KOPT-K1 (cell line): ENCODE measurements at regions not wholly inside any gene's neighbourhood (a gene's known extent, or its start where the extent isn't known, plus 50 kb on each side); places are given as distances from the start of the nearest gene placed in this dataset.
A peak's percentile ranks its signal among the peaks of the same experiment; 100 is the strongest.

Experiments used
- H3K27ac ChIP-seq: fragments of 200-600 bp; sonication (generic); 2 replicates; pipeline ENCODE4 v1.5.1; 2016; ENCODE audit warnings: antibody characterized with exemption, mild to moderate bottlenecking, low read depth, low read length; ENCODE audit not compliant: poor library complexity, severe bottlenecking
- H3K36me3 ChIP-seq: fragments of 200-600 bp; sonication (generic); 2 replicates; pipeline ENCODE4 v1.5.1; 2017; ENCODE audit warnings: antibody characterized with exemption, mild to moderate bottlenecking, low read length, moderate library complexity; ENCODE audit not compliant: insufficient read depth
- H3K9me3 ChIP-seq: fragments of 200-600 bp; sonication (generic); 2 replicates; pipeline ENCODE4 v1.5.1; 2017; ENCODE audit warnings: antibody characterized with exemption, low read length, mild to moderate bottlenecking; ENCODE audit not compliant: insufficient read depth, poor library complexity, severe bottlenecking

DNA sequence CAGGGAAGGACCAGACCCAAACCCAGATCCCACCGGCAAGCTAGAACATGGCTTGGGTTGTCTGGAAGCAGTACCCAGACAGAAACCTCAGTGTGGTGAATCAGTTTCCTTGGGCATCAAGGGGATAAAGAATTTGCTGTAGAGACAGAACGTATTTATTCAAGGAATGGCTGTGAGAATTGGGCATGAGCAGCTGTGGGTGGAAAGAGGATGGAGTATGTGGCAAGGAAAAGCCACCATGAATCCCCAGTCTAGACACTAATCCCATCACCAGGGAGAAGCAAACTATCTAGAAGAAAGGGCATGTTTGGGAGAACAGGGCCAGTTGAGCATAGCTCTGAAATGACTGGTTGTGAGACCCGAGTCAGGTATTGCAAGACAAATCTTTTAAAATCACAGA, 109.2 kb downstream of the TOMM20 start:
- Histone ChIP-seq H3K9me3 (no peaks in the 10 kb centered on the region), H3K27ac (no peak overlapping the region), H3K36me3 (no peaks in the 10 kb centered on the region)

DNA sequence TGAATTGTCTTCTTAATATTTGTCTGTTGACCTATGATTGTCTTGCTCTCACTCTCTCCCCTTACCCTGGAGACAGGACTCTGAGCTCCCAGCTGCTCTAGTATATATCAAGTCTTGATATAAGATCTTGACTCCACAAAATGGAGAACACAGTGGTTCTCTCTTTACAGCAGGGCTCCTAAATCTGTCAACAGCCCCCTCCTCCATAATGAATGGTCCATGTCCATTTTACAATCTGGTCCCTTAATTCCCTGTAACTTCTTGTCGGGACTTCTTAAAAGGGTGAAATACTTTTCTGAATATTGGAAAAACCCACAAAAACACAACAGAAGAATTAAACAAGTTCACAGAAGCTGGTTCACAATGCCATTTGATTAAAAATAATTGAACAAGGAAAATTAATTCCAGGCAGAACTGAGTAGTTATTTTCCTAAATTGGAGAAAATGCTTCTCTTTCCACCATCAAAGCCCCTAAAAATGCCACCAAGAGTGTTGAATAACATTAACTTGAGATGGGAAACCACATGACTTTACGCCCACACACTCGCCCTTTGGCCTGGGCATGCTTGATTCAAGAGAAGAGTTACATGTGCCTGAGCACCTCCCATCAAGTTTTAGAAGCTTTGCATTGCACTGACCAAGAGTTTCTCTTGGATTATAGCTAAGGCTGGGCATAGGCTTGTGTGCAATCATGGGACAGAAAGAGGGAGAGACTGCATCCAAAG, 109.8 kb downstream of the TOMM20 start:
- H3K9me3 ChIP-seq: no peaks in the 10 kb centered on the region
- no peak overlapping the region for H3K27ac ChIP-seq
- H3K36me3 ChIP-seq: no peaks in the 10 kb centered on the region

DNA sequence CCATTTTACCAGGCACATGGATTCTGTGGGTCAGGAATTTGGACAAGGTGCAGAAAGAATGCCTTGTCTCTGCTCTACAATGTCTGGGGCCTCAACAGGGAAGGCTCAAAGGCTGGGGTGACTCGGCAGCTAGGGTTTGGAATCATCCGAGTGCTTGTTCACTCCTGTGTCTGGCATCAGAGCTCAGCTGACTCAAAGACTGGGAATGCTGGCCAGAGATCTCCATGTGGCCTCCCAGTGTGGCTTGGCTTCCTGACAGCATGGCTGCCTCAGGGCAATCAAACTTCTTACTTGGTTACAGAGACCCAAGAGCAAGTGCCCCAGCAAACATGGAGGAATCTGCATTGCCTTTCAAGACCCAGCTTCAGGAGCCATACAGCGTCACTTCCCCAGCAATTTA, 110.5 kb downstream of the TOMM20 start:
- Histone ChIP-seq H3K27ac (no peak overlapping the region), H3K36me3 (no peaks in the 10 kb centered on the region), H3K9me3 (no peaks in the 10 kb centered on the region)

DNA sequence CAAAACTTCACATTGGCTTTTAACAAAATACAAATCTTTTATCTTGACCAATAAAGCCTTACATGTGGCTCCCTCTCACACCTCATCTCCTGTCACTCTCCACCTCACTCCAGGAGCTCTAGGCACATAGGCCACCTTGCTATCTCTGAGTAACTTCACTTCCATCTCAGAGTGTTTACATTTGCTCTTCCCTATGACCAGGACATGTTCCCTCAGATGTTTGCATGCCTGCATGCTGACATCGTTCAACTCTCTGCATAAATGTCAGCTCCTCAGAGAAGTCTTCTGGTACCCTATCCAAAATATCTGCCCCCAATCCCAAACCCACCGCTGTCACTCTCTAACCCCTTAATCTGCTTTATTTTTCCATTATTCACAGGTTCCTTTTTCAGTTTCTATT, 110.9 kb downstream of the TOMM20 start:
- Histone ChIP-seq H3K36me3 (no peaks in the 10 kb centered on the region), H3K9me3 (no peaks in the 10 kb centered on the region), H3K27ac (no peak overlapping the region)

DNA sequence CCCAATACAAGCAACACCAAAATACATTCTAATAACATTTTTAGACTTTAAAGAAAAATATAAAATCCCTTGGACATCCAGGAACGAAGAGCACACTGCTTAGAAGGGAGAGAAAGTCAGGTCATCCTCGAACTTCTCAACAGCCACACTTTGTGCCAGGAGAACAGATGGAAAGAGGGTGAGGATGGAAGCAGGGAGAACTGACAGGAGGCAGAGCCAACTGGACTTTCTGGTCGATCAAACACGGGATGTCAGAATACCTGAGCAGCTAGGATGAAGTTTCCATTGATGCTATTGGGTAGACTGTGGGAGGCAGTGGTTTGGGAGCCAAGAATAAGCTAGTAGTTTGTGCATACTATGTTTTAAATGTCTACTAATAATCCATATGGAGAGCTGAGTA, 111.4 kb downstream of the TOMM20 start:
- no peak overlapping the region for H3K27ac ChIP-seq
- H3K9me3 ChIP-seq: no peaks in the 10 kb centered on the region
- H3K36me3 ChIP-seq: no peaks in the 10 kb centered on the region

DNA sequence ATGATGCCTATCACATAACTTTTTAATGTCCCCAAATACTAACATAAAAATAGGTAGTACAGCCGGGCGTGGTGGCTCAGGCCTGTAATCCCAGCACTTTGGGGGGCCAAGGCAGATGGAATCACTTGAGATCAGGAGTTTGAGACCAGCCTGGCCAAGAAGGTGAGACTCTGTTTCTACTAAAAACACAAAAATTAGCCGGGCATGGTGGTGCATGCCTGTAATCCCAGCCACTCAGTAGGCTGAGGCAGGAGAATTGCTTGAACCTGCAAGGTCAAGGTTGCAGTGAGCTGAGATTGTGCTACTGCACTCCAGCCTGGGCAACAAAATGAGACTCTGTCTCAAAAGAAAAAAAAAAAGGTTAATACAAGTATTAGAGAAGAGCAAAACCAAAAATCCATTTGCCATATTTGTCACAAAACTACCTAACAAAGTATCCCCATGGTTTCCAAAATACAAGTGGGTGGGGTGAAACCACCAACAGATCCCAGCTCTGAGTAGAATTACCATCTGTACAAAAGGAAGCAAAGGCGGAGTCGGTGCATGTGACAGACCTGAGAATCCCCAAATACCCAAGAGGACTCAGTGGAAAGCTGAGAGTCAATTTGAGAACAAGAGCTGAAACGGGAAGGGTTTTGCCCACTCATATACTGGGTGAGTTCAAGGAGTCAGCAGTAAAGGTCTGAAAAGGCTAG, 113.2 kb downstream of the TOMM20 start:
- Histone ChIP-seq H3K9me3 (no peaks in the 10 kb centered on the region), H3K27ac (no peak overlapping the region), H3K36me3 (no peaks in the 10 kb centered on the region)

DNA sequence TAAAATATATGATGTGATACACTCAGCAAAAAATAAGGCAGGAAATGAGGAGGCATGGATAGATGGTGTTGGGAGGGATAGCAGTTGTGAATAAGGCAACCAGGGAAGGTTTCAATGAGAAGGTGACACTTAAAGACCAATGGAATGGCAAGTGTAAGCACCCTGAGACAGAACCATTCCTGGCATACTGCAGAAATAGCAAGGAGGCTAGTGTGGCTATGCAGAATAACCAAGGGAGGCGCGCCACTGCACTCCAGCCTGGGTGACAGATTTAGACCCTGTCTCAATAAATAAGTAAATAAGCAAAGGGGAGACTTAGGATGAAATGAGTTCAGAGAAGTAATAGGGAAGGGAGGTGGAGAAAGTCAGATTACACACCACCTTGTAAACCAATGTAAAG, 113.9 kb downstream of the TOMM20 start:
- Histone ChIP-seq H3K9me3 (no peaks in the 10 kb centered on the region), H3K36me3 (no peaks in the 10 kb centered on the region), H3K27ac (no peak overlapping the region)

DNA sequence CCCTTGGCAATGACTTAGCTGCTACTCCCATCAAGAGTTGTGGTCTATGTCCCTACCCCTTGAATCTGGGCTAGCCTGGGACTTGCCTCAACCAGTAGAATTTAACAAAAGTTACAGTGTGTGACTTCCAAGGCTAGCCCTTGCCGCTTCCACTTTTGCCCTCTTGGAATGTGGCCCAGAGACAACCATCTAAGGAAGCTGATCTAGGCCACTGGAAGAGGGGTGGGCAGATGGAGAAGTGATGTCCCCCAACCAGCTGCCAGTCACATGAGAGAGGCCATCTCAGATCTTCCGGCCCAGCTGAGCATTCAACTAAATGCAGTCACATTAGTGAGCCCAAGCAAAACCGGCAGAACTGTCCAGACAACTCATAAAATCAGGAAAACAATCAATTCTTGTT, 115.1 kb downstream of the TOMM20 start:
- no peaks in the 10 kb centered on the region for H3K36me3 ChIP-seq
- peak overlapping the region; percentile 86 for H3K27ac ChIP-seq
- no peaks in the 10 kb centered on the region for H3K9me3 ChIP-seq

DNA sequence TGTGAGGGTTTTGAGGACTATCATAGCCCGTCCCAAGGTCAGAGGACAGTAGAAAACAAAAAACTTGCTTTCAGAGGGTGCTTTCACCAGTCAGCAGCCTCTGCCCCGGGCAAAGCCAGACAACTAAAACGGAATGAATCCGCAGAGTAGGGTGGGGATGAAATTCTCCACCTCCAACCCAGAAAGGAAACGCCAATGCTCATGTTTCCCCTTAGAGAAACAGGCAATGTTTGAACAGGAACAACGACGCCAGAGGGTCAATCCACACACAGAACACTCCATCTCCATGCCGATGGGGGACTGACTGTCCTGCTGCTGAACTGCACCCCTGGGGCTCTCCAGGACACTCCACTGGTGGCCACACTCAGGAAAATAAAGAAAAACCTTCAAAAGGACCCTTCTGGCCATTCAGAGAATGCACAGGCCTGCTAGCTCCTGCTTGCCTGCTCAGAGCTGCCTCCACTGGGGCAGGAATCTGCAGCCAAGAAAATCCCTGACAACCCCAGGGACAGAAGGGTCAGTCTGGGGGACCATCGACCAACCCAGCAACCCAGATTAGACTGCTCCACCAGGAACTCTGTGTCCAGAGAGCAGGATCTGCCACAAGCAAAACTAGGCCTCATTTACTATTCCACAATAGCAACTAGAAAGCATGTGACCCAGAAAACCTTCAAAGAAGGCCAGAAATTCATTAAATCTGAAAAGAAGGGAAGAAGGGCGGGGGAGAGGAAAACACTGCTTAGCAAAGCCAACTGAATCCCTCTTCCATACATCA, 116.0 kb downstream of the TOMM20 start:
- peak overlapping the region; percentile 86 for H3K27ac ChIP-seq
- H3K9me3 ChIP-seq: peaks cover 4% of the 10 kb centered on the region
- no peaks in the 10 kb centered on the region for H3K36me3 ChIP-seq

DNA sequence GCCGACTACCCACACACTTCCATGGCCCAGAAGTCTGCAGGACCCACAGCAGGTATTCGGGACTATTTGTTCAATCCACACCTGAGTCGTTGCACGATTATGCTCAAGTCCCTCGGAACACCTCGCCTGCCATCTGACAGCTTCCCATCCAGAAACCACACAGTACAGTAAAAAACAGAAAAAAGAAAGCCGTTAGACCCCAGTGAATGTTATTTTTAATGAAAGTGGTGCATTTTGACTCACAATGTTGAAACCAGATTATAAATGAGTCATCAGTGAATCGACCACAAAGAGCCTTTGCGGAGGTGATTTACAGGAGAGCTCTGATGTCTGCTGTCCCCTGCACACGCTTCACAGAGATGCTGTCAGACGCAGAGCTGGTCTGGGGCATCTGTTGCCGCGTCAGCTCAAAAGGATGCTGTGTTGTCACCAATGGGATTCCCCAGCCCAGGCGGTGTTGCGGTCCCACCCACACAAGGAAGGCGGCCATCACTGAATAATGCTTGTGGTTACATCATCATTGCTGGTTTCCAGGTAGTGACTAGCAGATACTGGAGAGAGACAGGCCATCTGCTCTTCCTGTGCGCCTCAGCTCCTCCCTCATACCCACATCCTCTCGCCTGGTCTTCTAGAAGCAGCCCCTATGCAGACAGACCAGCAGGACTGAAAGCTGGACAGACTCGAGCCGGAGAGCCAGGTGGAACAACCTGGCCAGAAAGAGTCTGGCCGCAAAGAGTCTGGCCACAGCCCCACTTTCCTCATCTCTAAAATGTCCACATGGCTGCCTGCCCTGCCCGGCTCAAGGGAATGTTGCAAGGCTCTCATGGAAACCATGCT, 116.8 kb downstream of the TOMM20 start:
- Histone ChIP-seq H3K27ac (peak overlapping the region; percentile 86), H3K9me3 (peaks cover 6% of the 10 kb centered on the region), H3K36me3 (no peaks in the 10 kb centered on the region)

DNA sequence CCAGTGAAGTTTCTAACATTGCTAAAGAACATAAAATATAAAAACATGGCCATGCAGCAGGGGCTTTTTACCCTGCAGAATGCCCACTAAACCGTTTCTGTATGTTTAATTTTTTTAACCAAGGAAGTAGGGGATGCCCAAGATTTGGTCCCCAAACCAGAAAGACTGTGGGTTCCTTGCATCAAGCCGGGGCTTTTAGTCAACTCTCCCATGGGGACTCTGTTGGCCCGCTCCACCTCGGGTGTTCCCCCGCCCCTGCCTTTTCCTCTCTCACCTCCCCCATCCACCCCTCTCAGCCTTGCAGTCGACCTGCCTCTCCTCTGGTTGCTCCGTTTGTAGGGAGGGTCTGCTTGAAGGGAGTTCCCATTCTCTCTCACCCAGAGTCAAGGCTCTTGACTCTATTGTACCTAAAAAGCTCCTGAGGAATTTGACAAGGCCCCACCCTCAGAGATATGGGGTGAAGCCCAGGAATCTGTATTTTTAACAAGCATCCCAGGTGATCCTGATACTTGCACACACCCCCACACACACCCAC, 117.5 kb downstream of the TOMM20 start:
- Histone ChIP-seq H3K27ac (peak overlapping the region; percentile 86), H3K36me3 (no peaks in the 10 kb centered on the region)

DNA sequence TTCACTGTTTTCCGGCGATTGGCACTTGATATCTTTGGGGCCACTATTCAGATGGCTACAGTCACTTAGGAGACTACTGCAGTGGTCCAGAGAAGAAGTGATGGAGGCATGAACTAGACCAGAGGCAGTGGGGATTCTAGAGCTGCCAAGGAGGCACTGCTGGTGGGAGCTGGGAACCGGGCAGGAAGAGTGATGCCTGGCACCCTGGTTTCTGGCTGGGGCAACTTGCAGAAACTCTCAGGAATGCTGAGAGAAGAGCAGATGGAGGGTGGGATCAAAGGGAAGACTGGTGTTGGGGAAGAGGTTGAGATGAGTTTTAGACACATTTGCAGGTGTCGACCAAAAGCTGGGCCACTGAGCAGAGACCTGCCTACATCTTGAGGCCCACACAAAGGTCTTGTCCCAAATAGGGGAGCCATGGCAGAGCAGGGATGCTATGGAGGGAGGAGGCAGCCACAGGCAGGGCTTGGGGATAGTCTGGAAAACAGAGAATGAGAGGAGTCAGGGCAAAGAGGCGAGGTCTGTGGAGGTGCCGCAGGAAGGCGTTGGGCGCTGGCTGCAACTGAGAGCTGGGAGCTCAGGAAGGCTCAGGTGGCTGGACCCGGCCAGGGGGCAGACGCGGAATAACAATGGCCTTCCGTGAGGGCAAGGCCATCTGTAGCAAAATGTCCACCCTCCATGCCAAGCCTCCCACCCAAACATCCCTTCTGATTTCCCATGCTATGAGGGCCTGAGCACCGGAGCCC, 118.9 kb downstream of the TOMM20 start:
- Histone ChIP-seq H3K9me3 (peaks cover 6% of the 10 kb centered on the region), H3K36me3 (no peaks in the 10 kb centered on the region), H3K27ac (peak overlapping the region; percentile 86)

More for the DNA sequence above, 117.5 kb downstream of the TOMM20 start:
- peaks cover 6% of the 10 kb centered on the region for H3K9me3 ChIP-seq

DNA sequence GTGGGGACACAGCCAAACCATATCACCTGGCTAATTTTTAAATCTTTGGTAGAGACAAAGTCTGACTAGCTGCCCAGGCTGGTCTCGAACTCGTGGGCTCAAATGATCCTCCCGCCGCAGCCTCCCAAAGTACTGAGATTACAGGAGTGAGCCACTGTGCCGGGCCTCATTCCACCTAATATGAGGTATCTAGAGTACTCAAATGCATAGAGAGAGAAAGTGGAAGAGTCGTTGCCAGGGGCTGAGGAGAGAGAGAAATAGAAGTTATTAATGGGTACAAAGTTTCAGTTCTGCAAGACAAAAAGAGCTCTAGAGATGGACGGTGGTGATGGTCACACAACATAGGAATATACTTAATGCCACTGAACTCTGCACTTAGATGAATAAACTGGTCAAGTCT, 119.6 kb downstream of the TOMM20 start:
- peaks cover 6% of the 10 kb centered on the region for H3K9me3 ChIP-seq
- H3K36me3 ChIP-seq: no peaks in the 10 kb centered on the region
- H3K27ac ChIP-seq: no peak overlapping the region

DNA sequence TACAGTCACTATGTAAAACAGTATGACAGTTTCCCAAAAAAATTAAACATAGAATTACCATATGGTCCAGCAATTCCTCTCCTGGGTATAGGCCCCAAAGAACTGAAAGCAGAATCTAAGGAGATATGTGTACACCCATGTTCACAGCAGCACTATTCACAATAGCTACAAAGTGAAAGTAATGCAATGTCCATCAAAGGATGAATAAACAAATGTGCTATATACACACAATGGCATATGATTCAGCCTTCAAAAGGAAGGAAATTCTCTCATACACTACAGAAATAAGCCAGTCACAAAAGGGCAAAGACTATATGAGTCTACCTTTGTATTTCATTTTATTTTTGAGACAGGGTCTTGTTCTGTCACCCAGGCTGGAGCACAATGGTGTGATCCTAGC, 120.4 kb downstream of the TOMM20 start:
- no peaks in the 10 kb centered on the region for H3K36me3 ChIP-seq
- peaks cover 6% of the 10 kb centered on the region for H3K9me3 ChIP-seq
- H3K27ac ChIP-seq: no peak overlapping the region
